ENCODE measurements at regions not wholly inside any gene's neighbourhood (a gene's known extent, or its start where the extent isn't known, plus 50 kb on each side); places are given as distances from the start of the nearest gene placed in this dataset.

DNA sequence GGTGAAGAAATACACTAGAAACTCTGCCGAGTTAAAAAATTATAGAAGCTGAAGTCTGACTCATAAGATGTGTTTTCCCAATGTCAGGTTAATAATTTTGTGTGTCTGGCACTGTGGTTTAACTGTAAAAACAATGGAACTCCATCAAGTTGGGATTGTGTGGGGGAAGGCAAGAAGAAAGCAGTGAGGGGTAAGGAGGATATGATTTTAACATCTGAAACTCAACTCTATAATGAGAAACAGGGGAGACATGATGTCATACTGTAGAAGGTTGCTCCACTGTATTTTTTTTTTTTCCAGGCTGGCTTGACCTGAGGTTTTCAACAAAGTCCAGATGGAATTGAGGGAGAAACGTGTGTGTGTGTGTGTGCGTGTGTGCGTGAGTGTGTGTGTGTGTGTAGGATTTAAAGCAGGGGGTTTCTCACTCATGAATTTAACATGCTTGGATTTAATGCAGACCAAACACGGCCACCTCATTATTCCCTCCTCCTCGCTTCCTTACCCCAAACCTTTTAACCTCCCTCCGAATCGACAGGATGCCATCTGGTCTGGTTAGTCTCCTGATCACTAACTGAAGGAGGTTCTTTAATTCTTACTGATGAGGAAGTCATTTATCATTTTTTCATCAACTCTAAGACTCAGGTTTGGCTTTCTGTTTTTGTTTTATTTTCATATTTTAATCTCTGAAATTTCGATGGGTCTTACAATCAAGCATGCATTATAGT lies 140.2 kb upstream of the LPAR1 start:
- TF ChIP-seq, protein P1, sequence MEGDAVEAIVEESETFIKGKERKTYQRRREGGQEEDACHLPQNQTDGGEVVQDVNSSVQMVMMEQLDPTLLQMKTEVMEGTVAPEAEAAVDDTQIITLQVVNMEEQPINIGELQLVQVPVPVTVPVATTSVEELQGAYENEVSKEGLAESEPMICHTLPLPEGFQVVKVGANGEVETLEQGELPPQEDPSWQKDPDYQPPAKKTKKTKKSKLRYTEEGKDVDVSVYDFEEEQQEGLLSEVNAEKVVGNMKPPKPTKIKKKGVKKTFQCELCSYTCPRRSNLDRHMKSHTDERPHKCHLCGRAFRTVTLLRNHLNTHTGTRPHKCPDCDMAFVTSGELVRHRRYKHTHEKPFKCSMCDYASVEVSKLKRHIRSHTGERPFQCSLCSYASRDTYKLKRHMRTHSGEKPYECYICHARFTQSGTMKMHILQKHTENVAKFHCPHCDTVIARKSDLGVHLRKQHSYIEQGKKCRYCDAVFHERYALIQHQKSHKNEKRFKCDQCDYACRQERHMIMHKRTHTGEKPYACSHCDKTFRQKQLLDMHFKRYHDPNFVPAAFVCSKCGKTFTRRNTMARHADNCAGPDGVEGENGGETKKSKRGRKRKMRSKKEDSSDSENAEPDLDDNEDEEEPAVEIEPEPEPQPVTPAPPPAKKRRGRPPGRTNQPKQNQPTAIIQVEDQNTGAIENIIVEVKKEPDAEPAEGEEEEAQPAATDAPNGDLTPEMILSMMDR (conservative IDR thresholded peaks at IDR 0.05 in 1 of 2, IDR thresholded peaks at IDR 0.05 in 1 of 2; ENCODE audit: extremely low read depth in 1 of 2, insufficient read depth in 1 of 2, low read depth in 1 of 2, low read length in 2 of 2), result no peak
- no peak for TF ChIP-seq EZH2 (IDR thresholded peaks at IDR 0.05; ENCODE audit: borderline replicate concordance, low read length)

All from mammary epithelial cell (primary cell).